Endothelial cell (in vitro differentiated cells): ENCODE measurements at regions not wholly inside any gene's neighbourhood (a gene's known extent, or its start where the extent isn't known, plus 50 kb on each side); places are given as distances from the start of the nearest gene placed in this dataset.

ENCODE experiments used
- DNase-seq: peaks from one replicate; pipeline ENCODE4 v3.0.0; 2021; ENCODE audit warnings: low spot score
- H3K27ac Mint-ChIP-seq: one replicate; pipeline ENCODE4 v1.8.0; 2021; ENCODE audit warnings: mixed read lengths, inconsistent platforms; ENCODE audit not compliant: unreplicated experiment
- H3K27me3 Mint-ChIP-seq: one replicate; pipeline ENCODE4 v1.8.0; 2021; ENCODE audit warnings: mild to moderate bottlenecking, moderate library complexity, mixed read lengths, inconsistent platforms; ENCODE audit not compliant: unreplicated experiment
- H3K36me3 Mint-ChIP-seq: one replicate; pipeline ENCODE4 v1.8.0; 2021; ENCODE audit warnings: mild to moderate bottlenecking, low read depth, mixed read lengths, inconsistent platforms; ENCODE audit not compliant: unreplicated experiment
- H3K4me1 Mint-ChIP-seq: one replicate; pipeline ENCODE4 v1.8.0; 2021; ENCODE audit warnings: mild to moderate bottlenecking, mixed read lengths, inconsistent platforms; ENCODE audit not compliant: unreplicated experiment
- H3K4me3 Mint-ChIP-seq: one replicate; pipeline ENCODE4 v1.8.0; 2021; ENCODE audit warnings: mild to moderate bottlenecking, mixed read lengths, inconsistent platforms; ENCODE audit not compliant: unreplicated experiment
- H3K9me3 Mint-ChIP-seq: one replicate; pipeline ENCODE4 v1.8.0; 2021; ENCODE audit warnings: mixed read lengths, inconsistent platforms; ENCODE audit not compliant: unreplicated experiment
- CTCF ChIP-seq: fragments of 200-600 bp; sonication (generic); IDR thresholded peaks from one replicate; pipeline ENCODE4 v1.5.0; 2021; ENCODE audit warnings: antibody characterized with exemption; ENCODE audit not compliant: unreplicated experiment

- Mint-ChIP-seq H3K27ac (no peak overlapping the region), H3K4me1 (no peaks in the 10 kb centered on the region), H3K9me3 (no peaks in the 10 kb centered on the region), H3K4me3 (no peak overlapping the region), H3K27me3 (no peaks in the 10 kb centered on the region), H3K36me3 (no peaks in the 10 kb centered on the region)
- TF ChIP-seq CTCF, result no peak
- no peak for DNase-seq
Observed at GRCh38 chr18:54714851-54715250, 113.4 kb upstream of the RAB27B start.

GRCh38 chr18:54716586-54716985, 111.7 kb upstream of the RAB27B start:
- no peaks in the 10 kb centered on the region for H3K4me1 Mint-ChIP-seq
- H3K9me3 Mint-ChIP-seq, result no peaks in the 10 kb centered on the region
- no peak overlapping the region for H3K27ac Mint-ChIP-seq
- no peaks in the 10 kb centered on the region for H3K36me3 Mint-ChIP-seq
- H3K4me3 Mint-ChIP-seq, result no peak overlapping the region
- TF ChIP-seq CTCF, result no peak
- DNase-seq, result no peak
- H3K27me3 Mint-ChIP-seq, result no peaks in the 10 kb centered on the region

GRCh38 chr18:54717673-54718407, 110.4 kb upstream of the RAB27B start:
- H3K27me3 Mint-ChIP-seq, result no peaks in the 10 kb centered on the region
- H3K9me3 Mint-ChIP-seq, result no peaks in the 10 kb centered on the region
- no peaks in the 10 kb centered on the region for H3K36me3 Mint-ChIP-seq
- peak; percentile 19 for DNase-seq
- H3K4me1 Mint-ChIP-seq, result no peaks in the 10 kb centered on the region
- no peak overlapping the region for H3K27ac Mint-ChIP-seq
- H3K4me3 Mint-ChIP-seq, result no peak overlapping the region
- no peak for TF ChIP-seq CTCF

GRCh38 chr18:54718408-54718773, 109.9 kb upstream of the RAB27B start:
- DNase-seq, result no peak
- Mint-ChIP-seq H3K27ac (no peak overlapping the region), H3K36me3 (no peaks in the 10 kb centered on the region), H3K9me3 (no peaks in the 10 kb centered on the region), H3K4me1 (no peaks in the 10 kb centered on the region), H3K27me3 (no peaks in the 10 kb centered on the region), H3K4me3 (no peak overlapping the region)
- no peak for TF ChIP-seq CTCF

GRCh38 chr18:54720620-54721019, 107.7 kb upstream of the RAB27B start:
- no peaks in the 10 kb centered on the region for H3K36me3 Mint-ChIP-seq
- DNase-seq, result no peak
- H3K4me3 Mint-ChIP-seq, result no peak overlapping the region
- no peak for TF ChIP-seq CTCF
- H3K27me3 Mint-ChIP-seq, result no peaks in the 10 kb centered on the region
- no peaks in the 10 kb centered on the region for H3K4me1 Mint-ChIP-seq
- no peak overlapping the region for H3K27ac Mint-ChIP-seq
- H3K9me3 Mint-ChIP-seq, result no peaks in the 10 kb centered on the region
